SK-N-SH (cell line): ENCODE measurements at regions not wholly inside any gene's neighbourhood (a gene's known extent, or its start where the extent isn't known, plus 50 kb on each side); places are given as distances from the start of the nearest gene placed in this dataset.

ENCODE experiments used
- CTCF ChIA-PET: fragments of 300-600, 350-600 bp; formaldehyde crosslinking; extraction: SDS; loops from one replicate; lab custom pipeline; 2021; lab: Yijun Ruan, JAX
- POLR2A ChIA-PET: fragments of 350-600 bp; sonication (Branson Sonifier 250); formaldehyde crosslinking; extraction: SDS; loops from one replicate; lab custom pipeline; 2020; ENCODE audit warnings: antibody characterized with exemption, inconsistent platforms; lab: Yijun Ruan, JAX
- DNase-seq: peaks from one replicate; pipeline ENCODE4 v3.0.0; 2012
- H2AFZ ChIP-seq: fragments of 200-600 bp; sonication (generic); 2 replicates; pipeline ENCODE4 v1.8.1; 2016; ENCODE audit warnings: antibody characterized with exemption, mild to moderate bottlenecking, low read depth
- H3F3A ChIP-seq: fragments of 200-600 bp; sonication (generic); replicated peaks from 2 replicates; pipeline ENCODE3; 2016; ENCODE audit warnings: antibody characterized with exemption, mild to moderate bottlenecking; ENCODE audit not compliant: insufficient read depth
- H3K27ac ChIP-seq, 2 experiments: fragments of 200-500 bp in 1 of 2; fragments of 200-600 bp in 1 of 2; sonication (Bioruptor generic) in 1 of 2; sonication (generic), shearing (Covaris generic) in 1 of 2; 2 replicates each; pipeline versions ENCODE4 v1.5.1 to v1.6.1; 2014 to 2016; ENCODE audit warnings: low read depth in 2 of 2, inconsistent platforms in 1 of 2, low read length in 1 of 2, mild to moderate bottlenecking in 1 of 2, mixed read lengths in 1 of 2
- H3K27me3 ChIP-seq: fragments of 200-600 bp; sonication (generic), shearing (Covaris generic); 2 replicates; pipeline ENCODE4 v1.6.1; 2016; ENCODE audit warnings: mixed run types; ENCODE audit not compliant: insufficient read depth
- H3K36me3 ChIP-seq, 2 experiments: fragments of 200-500 bp in 1 of 2; fragments of 200-600 bp in 1 of 2; sonication (Bioruptor generic) in 1 of 2; sonication (generic) in 1 of 2; replicated peaks in 1 of 2; 2 replicates each; pipeline versions ENCODE3 to v1.5.1; 2014 to 2016; ENCODE audit warnings: low read length in 1 of 2, mild to moderate bottlenecking in 1 of 2; ENCODE audit not compliant: insufficient read depth in 2 of 2, control insufficient read depth in 1 of 2
- H3K4me1 ChIP-seq, 2 experiments: fragments of 200-500 bp in 1 of 2; fragments of 200-600 bp in 1 of 2; sonication (Bioruptor generic) in 1 of 2; sonication (generic), shearing (Covaris generic) in 1 of 2; 2 replicates each; pipeline versions ENCODE4 v1.5.1 to v1.6.1; 2014 to 2016; ENCODE audit warnings: low read depth in 1 of 2, low read length in 1 of 2, mixed run types in 1 of 2; ENCODE audit not compliant: insufficient read depth in 2 of 2, control insufficient read depth in 1 of 2
- H3K4me2 ChIP-seq: fragments of 200-600 bp; sonication (generic), shearing (Covaris generic); 2 replicates; pipeline ENCODE4 v1.6.1; 2017; ENCODE audit warnings: mixed run types
- H3K4me3 ChIP-seq, 2 experiments: fragments of 200-500 bp in 1 of 2; fragments of 200-600 bp in 1 of 2; sonication (Bioruptor generic) in 1 of 2; sonication (generic), shearing (Covaris generic) in 1 of 2; 2 replicates each; pipeline versions ENCODE4 v1.5.1 to v1.8.1; 2014 to 2016; ENCODE audit warnings: low read depth in 2 of 2, inconsistent platforms in 1 of 2, low read length in 1 of 2, mild to moderate bottlenecking in 1 of 2, mixed read lengths in 1 of 2, moderate library complexity in 1 of 2
- H3K79me2 ChIP-seq: fragments of 200-600 bp; sonication (generic); 2 replicates; pipeline ENCODE4 v1.8.1; 2017; ENCODE audit warnings: mild to moderate bottlenecking; ENCODE audit not compliant: insufficient read depth
- H3K9ac ChIP-seq: fragments of 200-600 bp; sonication (generic); 2 replicates; pipeline ENCODE4 v1.6.1; 2017; ENCODE audit warnings: mixed run types
- H3K9me2 ChIP-seq: fragments of 200-600 bp; sonication (generic); 2 replicates; pipeline ENCODE4 v1.6.1; 2017; ENCODE audit warnings: mixed run types
- H3K9me3 ChIP-seq: fragments of 200-600 bp; sonication (generic); 2 replicates; pipeline ENCODE4 v1.6.1; 2017; ENCODE audit warnings: mixed run types, mild to moderate bottlenecking, moderate library complexity
- H4K20me1 ChIP-seq: fragments of 200-600 bp; sonication (generic); 2 replicates; pipeline ENCODE4 v1.6.1; 2017; ENCODE audit warnings: mild to moderate bottlenecking, mixed run types; ENCODE audit not compliant: insufficient read depth
- EP300 ChIP-seq, 2 experiments: IDR thresholded peaks; 2 replicates each; pipeline versions ENCODE4 v1.4.0 to v1.6.1; 2012; ENCODE audit warnings: borderline replicate concordance in 1 of 2, low read depth in 1 of 2, low read length in 1 of 2
- FOSL2 ChIP-seq: IDR thresholded peaks from 2 replicates; pipeline ENCODE4 v1.4.0; 2012; ENCODE audit warnings: low read depth, mild to moderate bottlenecking, moderate library complexity, borderline replicate concordance
- FOXJ3 ChIP-seq: sonication (generic); formaldehyde crosslinking; IDR thresholded peaks from 2 replicates; pipeline ENCODE4 v1.5.1; 2020; ENCODE audit warnings: mild to moderate bottlenecking, missing genetic modification reagents
- FOXM1 ChIP-seq: IDR thresholded peaks from 2 replicates; pipeline ENCODE4 v1.4.0; 2012; ENCODE audit warnings: low read depth, mild to moderate bottlenecking
- MEF2A ChIP-seq: IDR thresholded peaks from 2 replicates; pipeline ENCODE4 v1.4.0; 2012; ENCODE audit warnings: low read depth, borderline replicate concordance
- NRF1 ChIP-seq: IDR thresholded peaks from 2 replicates; pipeline ENCODE4 v1.6.1; 2012; ENCODE audit warnings: low read depth, mild to moderate bottlenecking, low read length
- RAD21 ChIP-seq: IDR thresholded peaks from 2 replicates; pipeline ENCODE4 v1.6.1; 2012; ENCODE audit warnings: mild to moderate bottlenecking, low read length
- RCOR1 ChIP-seq: fragments of 150-350 bp; IDR thresholded peaks from 2 replicates; pipeline ENCODE4 v1.6.1; 2017; ENCODE audit warnings: antibody characterized with exemption, low read length
- RFX5 ChIP-seq: IDR thresholded peaks from 2 replicates; pipeline ENCODE4 v1.6.1; 2012; ENCODE audit warnings: mild to moderate bottlenecking, improper control_type of control experiment, low read length
- SIN3A ChIP-seq: IDR thresholded peaks from 2 replicates; pipeline ENCODE4 v1.6.1; 2012; ENCODE audit warnings: low read depth, mild to moderate bottlenecking, low read length, moderate library complexity, borderline replicate concordance
- SMC3 ChIP-seq: IDR thresholded peaks from 2 replicates; pipeline ENCODE4 v1.6.1; 2012; ENCODE audit warnings: low read depth, low read length, improper control_type of control experiment
- TCF12 ChIP-seq: IDR thresholded peaks from 2 replicates; pipeline ENCODE4 v1.4.0; 2012
- WGBS: methylation state at CpG from one replicate; pipeline ENCODE4 v1.1.6; 2017; ENCODE audit warnings: low lambda C conversion rate; 5-methylcytosine and 5-hydroxymethylcytosine counted together
- TF ChIP-seq, protein P1 (sequence below): IDR thresholded peaks from 2 replicates; pipeline ENCODE4 v1.4.0; 2012; ENCODE audit warnings: low read depth
- TF ChIP-seq, protein P2 (sequence below): IDR thresholded peaks from 2 replicates; pipeline ENCODE4 v1.4.0; 2012; ENCODE audit warnings: low read depth, borderline replicate concordance
- TF ChIP-seq, protein P3 (sequence below): IDR thresholded peaks from 2 replicates; pipeline ENCODE4; 2012
- TF ChIP-seq, protein P4 (sequence below): fragments of 200-600 bp; sonication (generic); IDR thresholded peaks from 2 replicates; pipeline ENCODE4 v1.6.1; 2017; ENCODE audit warnings: antibody characterized with exemption, mild to moderate bottlenecking, moderate library complexity

DNA sequence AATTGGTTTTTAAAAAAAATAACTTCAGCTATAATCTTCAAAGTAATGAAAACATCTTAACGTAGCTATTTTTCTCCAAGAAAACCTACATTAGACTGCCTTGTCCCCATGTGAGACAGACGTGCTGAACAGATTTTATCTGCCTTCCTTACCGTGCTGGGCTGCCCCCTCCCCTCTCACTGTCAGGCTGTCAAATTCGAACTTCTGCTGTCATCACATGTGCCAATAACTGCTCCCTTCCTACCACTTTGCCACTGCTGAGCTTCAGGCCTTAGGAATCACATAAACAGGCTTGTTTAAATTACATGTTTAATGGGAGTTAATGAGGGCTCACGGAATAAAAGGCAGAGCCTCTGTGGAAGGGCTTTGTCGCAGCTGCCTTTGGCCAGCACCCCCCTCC, 77.0 kb upstream of the NHSL1 start:
- Histone ChIP-seq H3K4me3 (no peak overlapping the region), H2AFZ (no peak overlapping the region), H3K4me2 (no peak overlapping the region), H3K9ac (no peak overlapping the region), H3K36me3 (no peaks in the 10 kb centered on the region), H3K9me2 (no peaks in the 10 kb centered on the region), H3K4me1 (no peaks in the 10 kb centered on the region), H4K20me1 (no peaks in the 10 kb centered on the region), H3K27ac (no peak overlapping the region), H3F3A (no peaks in the 10 kb centered on the region), H3K9me3 (no peaks in the 10 kb centered on the region), H3K27me3 (peaks cover 31% of the 10 kb centered on the region)
- ChIA-PET POLR2A (no interaction called here), CTCF (interaction anchor here (5.8 kb wide), 1 partner anchor 12 kb away, joined by 19 read pairs; no protein-coding TSS in a partner anchor)
- no peak for DNase-seq
- 10% methylated on average over 6 of the region's 6 CpGs for WGBS
- TF ChIP-seq TCF12 = no peak
- TF ChIP-seq, protein P1, sequence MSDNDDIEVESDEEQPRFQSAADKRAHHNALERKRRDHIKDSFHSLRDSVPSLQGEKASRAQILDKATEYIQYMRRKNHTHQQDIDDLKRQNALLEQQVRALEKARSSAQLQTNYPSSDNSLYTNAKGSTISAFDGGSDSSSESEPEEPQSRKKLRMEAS = no peak
- TF ChIP-seq EP300 (IDR thresholded peaks at IDR 0.05; ENCODE audit: borderline replicate concordance in 1 of 2, low read depth in 1 of 2, low read length in 1 of 2) = no peak
- TF ChIP-seq MEF2A = no peak
- no peak for TF ChIP-seq FOXJ3 (CRISPR knock-in tag)
- TF ChIP-seq, protein P2, sequence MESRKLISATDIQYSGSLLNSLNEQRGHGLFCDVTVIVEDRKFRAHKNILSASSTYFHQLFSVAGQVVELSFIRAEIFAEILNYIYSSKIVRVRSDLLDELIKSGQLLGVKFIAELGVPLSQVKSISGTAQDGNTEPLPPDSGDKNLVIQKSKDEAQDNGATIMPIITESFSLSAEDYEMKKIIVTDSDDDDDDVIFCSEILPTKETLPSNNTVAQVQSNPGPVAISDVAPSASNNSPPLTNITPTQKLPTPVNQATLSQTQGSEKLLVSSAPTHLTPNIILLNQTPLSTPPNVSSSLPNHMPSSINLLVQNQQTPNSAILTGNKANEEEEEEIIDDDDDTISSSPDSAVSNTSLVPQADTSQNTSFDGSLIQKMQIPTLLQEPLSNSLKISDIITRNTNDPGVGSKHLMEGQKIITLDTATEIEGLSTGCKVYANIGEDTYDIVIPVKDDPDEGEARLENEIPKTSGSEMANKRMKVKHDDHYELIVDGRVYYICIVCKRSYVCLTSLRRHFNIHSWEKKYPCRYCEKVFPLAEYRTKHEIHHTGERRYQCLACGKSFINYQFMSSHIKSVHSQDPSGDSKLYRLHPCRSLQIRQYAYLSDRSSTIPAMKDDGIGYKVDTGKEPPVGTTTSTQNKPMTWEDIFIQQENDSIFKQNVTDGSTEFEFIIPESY = no peak
- TF ChIP-seq FOXM1 = no peak
- TF ChIP-seq NRF1 = no peak
- no peak for TF ChIP-seq FOSL2
- TF ChIP-seq RCOR1 = no peak
- TF ChIP-seq, protein P3, sequence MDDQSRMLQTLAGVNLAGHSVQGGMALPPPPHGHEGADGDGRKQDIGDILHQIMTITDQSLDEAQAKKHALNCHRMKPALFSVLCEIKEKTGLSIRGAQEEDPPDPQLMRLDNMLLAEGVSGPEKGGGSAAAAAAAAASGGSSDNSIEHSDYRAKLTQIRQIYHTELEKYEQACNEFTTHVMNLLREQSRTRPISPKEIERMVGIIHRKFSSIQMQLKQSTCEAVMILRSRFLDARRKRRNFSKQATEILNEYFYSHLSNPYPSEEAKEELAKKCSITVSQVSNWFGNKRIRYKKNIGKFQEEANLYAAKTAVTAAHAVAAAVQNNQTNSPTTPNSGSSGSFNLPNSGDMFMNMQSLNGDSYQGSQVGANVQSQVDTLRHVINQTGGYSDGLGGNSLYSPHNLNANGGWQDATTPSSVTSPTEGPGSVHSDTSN = no peak
- TF ChIP-seq RAD21 = no peak
- TF ChIP-seq RFX5 = no peak
- no peak for TF ChIP-seq SMC3
- no peak for TF ChIP-seq SIN3A
- TF ChIP-seq, protein P4, sequence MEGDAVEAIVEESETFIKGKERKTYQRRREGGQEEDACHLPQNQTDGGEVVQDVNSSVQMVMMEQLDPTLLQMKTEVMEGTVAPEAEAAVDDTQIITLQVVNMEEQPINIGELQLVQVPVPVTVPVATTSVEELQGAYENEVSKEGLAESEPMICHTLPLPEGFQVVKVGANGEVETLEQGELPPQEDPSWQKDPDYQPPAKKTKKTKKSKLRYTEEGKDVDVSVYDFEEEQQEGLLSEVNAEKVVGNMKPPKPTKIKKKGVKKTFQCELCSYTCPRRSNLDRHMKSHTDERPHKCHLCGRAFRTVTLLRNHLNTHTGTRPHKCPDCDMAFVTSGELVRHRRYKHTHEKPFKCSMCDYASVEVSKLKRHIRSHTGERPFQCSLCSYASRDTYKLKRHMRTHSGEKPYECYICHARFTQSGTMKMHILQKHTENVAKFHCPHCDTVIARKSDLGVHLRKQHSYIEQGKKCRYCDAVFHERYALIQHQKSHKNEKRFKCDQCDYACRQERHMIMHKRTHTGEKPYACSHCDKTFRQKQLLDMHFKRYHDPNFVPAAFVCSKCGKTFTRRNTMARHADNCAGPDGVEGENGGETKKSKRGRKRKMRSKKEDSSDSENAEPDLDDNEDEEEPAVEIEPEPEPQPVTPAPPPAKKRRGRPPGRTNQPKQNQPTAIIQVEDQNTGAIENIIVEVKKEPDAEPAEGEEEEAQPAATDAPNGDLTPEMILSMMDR = no peak
- TF ChIP-seq, all 33 proteins: peak for 0
- H3K79me2 ChIP-seq = no peaks in the 10 kb centered on the region
